Mesendoderm (in vitro differentiated cells): ENCODE measurements at regions not wholly inside any gene's neighbourhood (a gene's known extent, or its start where the extent isn't known, plus 50 kb on each side); places are given as distances from the start of the nearest gene placed in this dataset.

Experiments used
- DNase-seq: peaks from one replicate; pipeline ENCODE4 v3.0.0; 2013
- H2AK5ac ChIP-seq: 2 replicates; pipeline ENCODE4 v1.6.1; 2013; ENCODE audit warnings: low read length, inconsistent platforms
- H2BK120ac ChIP-seq: 2 replicates; pipeline ENCODE4 v1.6.1; 2013; ENCODE audit warnings: low read depth, mild to moderate bottlenecking, low read length, moderate library complexity, mixed read lengths
- H2BK15ac ChIP-seq: replicated peaks from 2 replicates; pipeline ENCODE4 v1.6.1; 2013; ENCODE audit warnings: low read depth, mild to moderate bottlenecking, moderate library complexity
- H2BK5ac ChIP-seq: 2 replicates; pipeline ENCODE4 v1.6.1; 2013; ENCODE audit warnings: low read length, inconsistent platforms
- H3K18ac ChIP-seq: 2 replicates; pipeline ENCODE4 v1.6.1; 2013; ENCODE audit warnings: mild to moderate bottlenecking, low read length, mixed read lengths
- H3K23ac ChIP-seq: one replicate; pipeline ENCODE4 v1.6.1; 2013; ENCODE audit warnings: low read length
- H3K27ac ChIP-seq: 2 replicates; pipeline ENCODE4 v1.5.1; 2013; ENCODE audit warnings: low read depth, mild to moderate bottlenecking, inconsistent platforms, low read length, moderate library complexity
- H3K27me3 ChIP-seq: 2 replicates; pipeline ENCODE4 v1.6.1; 2013; ENCODE audit warnings: low read length, control low read depth, mild to moderate bottlenecking, inconsistent platforms; ENCODE audit not compliant: insufficient read depth, poor library complexity
- H3K36me3 ChIP-seq: 2 replicates; pipeline ENCODE4 v1.6.1; 2013; ENCODE audit warnings: low read length, inconsistent platforms; ENCODE audit not compliant: control insufficient read depth, insufficient read depth
- H3K4ac ChIP-seq: one replicate; pipeline ENCODE4 v1.6.1; 2013; ENCODE audit warnings: low read depth, mild to moderate bottlenecking, low read length, moderate library complexity
- H3K4me1 ChIP-seq: 2 replicates; pipeline ENCODE4 v1.6.1; 2013; ENCODE audit warnings: low read depth, low read length, inconsistent platforms; ENCODE audit not compliant: control insufficient read depth
- H3K4me2 ChIP-seq: 2 replicates; pipeline ENCODE4 v1.6.1; 2013; ENCODE audit warnings: low read length
- H3K4me3 ChIP-seq: 2 replicates; pipeline ENCODE4 v1.5.1; 2013; ENCODE audit warnings: mild to moderate bottlenecking, low read length
- H3K56ac ChIP-seq: one replicate; pipeline ENCODE4 v1.6.1; 2013; ENCODE audit warnings: low read length
- H3K79me1 ChIP-seq: 2 replicates; pipeline ENCODE4 v1.6.1; 2013; ENCODE audit warnings: low read length, inconsistent platforms
- H3K79me2 ChIP-seq: 2 replicates; pipeline ENCODE4 v1.6.1; 2013; ENCODE audit warnings: mild to moderate bottlenecking, low read length; ENCODE audit not compliant: control insufficient read depth, insufficient read depth
- H3K9ac ChIP-seq: 2 replicates; pipeline ENCODE4 v1.6.1; 2013; ENCODE audit warnings: low read length, inconsistent platforms
- H4K5ac ChIP-seq: one replicate; pipeline ENCODE4 v1.6.1; 2013; ENCODE audit warnings: low read length
- H4K8ac ChIP-seq: one replicate; pipeline ENCODE4 v1.6.1; 2013; ENCODE audit warnings: low read depth, mild to moderate bottlenecking, control low read depth, low read length, moderate library complexity
- WGBS: extraction: QIAGEN DNeasy Blood & Tissue Kit; methylation state at CpG from one replicate; pipeline ENCODE4 v1.1.7; 2013; ENCODE audit warnings: low lambda C conversion rate, missing lambda C conversion rate; ENCODE audit not compliant: insufficient coverage; ENCODE audit errors: extremely low coverage; 5-methylcytosine and 5-hydroxymethylcytosine counted together

DNA sequence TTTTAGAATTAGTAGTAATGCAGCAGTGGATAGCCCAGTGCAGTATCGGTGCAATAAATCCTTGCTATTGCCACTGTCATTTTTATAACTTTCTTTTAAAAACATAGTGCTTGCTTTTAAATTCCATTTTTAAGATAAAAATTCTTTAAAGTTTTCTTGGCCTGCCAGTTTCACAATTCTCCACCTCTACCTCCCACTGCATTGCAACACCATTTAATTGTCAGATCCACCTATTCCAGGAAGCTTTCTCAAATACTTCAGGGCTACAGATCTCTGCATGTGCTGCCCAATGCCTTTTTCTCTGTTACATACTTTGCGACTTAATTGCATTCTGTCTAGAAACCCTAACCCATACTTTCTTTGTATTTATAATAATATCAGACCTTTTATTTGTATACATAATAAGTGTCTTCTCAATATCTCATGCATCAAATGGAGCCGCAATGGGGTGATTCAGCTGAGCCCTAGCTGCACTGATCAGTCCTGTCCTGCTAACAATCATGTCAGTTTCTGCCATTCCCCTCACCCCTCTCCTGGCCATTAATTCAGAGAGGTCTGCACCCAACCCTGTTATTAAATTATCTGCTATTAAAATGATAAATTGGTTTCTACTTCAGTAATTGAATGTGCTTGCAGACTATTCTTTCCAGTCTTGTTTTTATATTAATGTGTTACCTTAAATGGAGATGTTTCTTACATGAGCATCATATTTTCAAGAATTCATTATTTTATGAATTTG lies 193.1 kb downstream of the SLIT2 start:
- no peaks in the 10 kb centered on the region for H3K4me1 ChIP-seq
- H2BK5ac ChIP-seq, result no peak overlapping the region
- H3K36me3 ChIP-seq, result no peaks in the 10 kb centered on the region
- WGBS, result no CpG with 5 or more reads among the region's 3 CpGs
- H3K4me2 ChIP-seq, result no peak overlapping the region
- H3K79me1 ChIP-seq, result no peaks in the 10 kb centered on the region
- H3K4me3 ChIP-seq, result no peak overlapping the region
- DNase-seq, result no peak
- no peak overlapping the region for H3K4ac ChIP-seq
- H3K27me3 ChIP-seq, result no peaks in the 10 kb centered on the region
- H3K27ac ChIP-seq, result no peak overlapping the region
- no peak overlapping the region for H2BK120ac ChIP-seq
- H3K56ac ChIP-seq, result no peak overlapping the region
- no peaks in the 10 kb centered on the region for H3K79me2 ChIP-seq
- H3K23ac ChIP-seq, result no peak overlapping the region
- H2BK15ac ChIP-seq, result no peak overlapping the region
- H2AK5ac ChIP-seq, result no peak overlapping the region
- no peak overlapping the region for H4K5ac ChIP-seq
- no peak overlapping the region for H4K8ac ChIP-seq
- H3K18ac ChIP-seq, result no peak overlapping the region
- no peak overlapping the region for H3K9ac ChIP-seq

DNA sequence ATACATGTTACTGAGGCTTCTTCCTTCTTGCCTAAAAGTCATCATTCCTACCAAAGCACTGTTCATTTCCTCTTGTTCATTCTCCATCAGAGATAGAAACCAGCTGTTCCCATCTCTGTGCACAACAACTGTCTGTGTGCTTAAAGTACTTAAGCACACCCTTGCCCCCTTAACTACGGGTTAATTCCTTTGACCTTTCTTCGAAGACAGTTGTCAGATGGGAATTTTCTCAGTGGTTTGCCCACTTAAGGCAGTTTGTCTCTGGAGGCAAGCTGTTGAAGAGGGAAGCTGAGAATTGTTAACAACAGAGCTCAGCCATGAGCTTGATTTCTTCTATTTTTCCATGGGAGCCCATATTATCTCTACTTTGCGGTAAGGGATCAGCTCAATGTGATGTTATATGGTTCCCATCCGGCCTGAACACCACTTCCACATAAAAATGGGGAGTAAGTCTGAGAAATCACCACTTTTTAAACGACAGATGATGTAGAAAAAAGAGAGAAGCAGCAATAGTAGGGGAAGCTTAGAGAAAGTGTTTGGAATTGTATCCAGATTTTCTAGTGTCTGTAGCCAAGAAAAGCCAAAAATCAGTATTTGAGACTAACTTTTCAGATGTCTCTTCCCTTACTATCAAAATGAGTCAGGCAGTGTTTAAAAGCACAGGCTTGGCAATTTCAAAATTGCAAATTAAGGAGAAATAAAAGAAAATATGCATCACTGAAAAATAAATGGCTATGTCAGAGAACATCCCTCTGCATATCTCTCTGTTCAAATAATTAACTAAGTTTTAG lies 194.4 kb downstream of the SLIT2 start:
- Histone ChIP-seq H4K8ac (no peak overlapping the region), H3K36me3 (no peaks in the 10 kb centered on the region), H3K18ac (no peak overlapping the region), H3K4ac (no peak overlapping the region), H2AK5ac (no peak overlapping the region), H3K27ac (no peak overlapping the region), H3K4me1 (no peaks in the 10 kb centered on the region), H2BK15ac (no peak overlapping the region), H2BK120ac (no peak overlapping the region), H3K56ac (no peak overlapping the region), H3K9ac (no peak overlapping the region), H2BK5ac (no peak overlapping the region), H3K4me2 (no peak overlapping the region), H3K79me2 (no peaks in the 10 kb centered on the region), H3K4me3 (no peak overlapping the region), H3K79me1 (no peaks in the 10 kb centered on the region), H3K23ac (no peak overlapping the region), H4K5ac (no peak overlapping the region), H3K27me3 (no peaks in the 10 kb centered on the region)
- DNase-seq, result no peak
- no CpG with 5 or more reads among the region's 5 CpGs for WGBS

DNA sequence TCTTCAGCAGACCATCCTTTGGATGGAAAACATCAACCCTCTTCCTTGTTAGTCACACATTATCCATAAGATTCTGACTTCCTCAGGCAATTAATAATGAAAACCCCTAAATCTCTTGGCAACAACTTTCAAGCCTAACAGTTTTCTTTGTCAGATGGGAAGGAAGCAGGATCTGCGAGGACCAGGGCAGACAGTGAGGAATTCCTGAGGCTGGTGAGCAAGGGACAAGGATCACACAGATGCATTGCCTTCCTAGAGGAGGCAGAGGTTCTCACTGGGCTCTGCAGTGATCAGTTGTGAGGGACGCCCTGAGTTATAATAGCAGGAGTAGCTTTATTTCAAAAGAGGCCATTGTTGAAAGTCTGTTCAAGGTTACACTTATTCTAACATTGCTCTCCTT lies 195.4 kb downstream of the SLIT2 start:
- Histone ChIP-seq H3K4me2 (no peak overlapping the region), H2BK120ac (no peak overlapping the region), H3K36me3 (no peaks in the 10 kb centered on the region), H3K9ac (no peak overlapping the region), H4K5ac (no peak overlapping the region), H3K79me1 (no peaks in the 10 kb centered on the region), H3K27me3 (no peaks in the 10 kb centered on the region), H3K27ac (no peak overlapping the region), H3K18ac (no peak overlapping the region), H3K56ac (no peak overlapping the region), H4K8ac (no peak overlapping the region), H3K4me1 (no peaks in the 10 kb centered on the region), H3K4ac (no peak overlapping the region), H2BK5ac (no peak overlapping the region), H3K4me3 (no peak overlapping the region), H2BK15ac (no peak overlapping the region), H2AK5ac (no peak overlapping the region), H3K23ac (no peak overlapping the region), H3K79me2 (no peaks in the 10 kb centered on the region)
- DNase-seq, result peak; percentile 8
- WGBS, result no CpG with 5 or more reads among the region's 2 CpGs

DNA sequence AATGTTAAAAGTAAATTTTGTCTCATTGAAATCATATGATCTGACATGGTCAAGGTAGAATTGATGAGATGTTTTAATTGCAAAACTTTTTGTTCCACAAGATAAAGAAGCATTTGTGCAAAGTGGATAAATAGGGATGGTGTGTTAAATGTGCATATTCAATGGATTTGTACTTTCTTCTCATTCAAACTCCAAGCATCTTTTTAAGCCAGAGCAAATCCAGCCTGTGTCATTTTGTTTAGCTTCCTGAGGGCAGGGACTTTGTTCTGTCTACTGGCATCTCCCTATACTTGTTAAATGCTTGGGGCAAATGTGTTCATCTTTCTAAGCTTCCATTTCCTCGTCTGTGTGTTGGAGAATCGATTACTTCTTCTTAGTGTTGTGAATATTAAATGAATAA lies 200.3 kb downstream of the SLIT2 start:
- H3K79me2 ChIP-seq, result no peaks in the 10 kb centered on the region
- no peak overlapping the region for H2BK5ac ChIP-seq
- no peaks in the 10 kb centered on the region for H3K27me3 ChIP-seq
- no peak overlapping the region for H4K5ac ChIP-seq
- H4K8ac ChIP-seq, result no peak overlapping the region
- no peak overlapping the region for H3K23ac ChIP-seq
- H2BK15ac ChIP-seq, result no peak overlapping the region
- no peak overlapping the region for H2AK5ac ChIP-seq
- no peaks in the 10 kb centered on the region for H3K36me3 ChIP-seq
- H3K4me2 ChIP-seq, result no peak overlapping the region
- H2BK120ac ChIP-seq, result no peak overlapping the region
- H3K4me1 ChIP-seq, result no peaks in the 10 kb centered on the region
- no peak overlapping the region for H3K9ac ChIP-seq
- no peak overlapping the region for H3K4me3 ChIP-seq
- no peak for DNase-seq
- no peak overlapping the region for H3K56ac ChIP-seq
- H3K18ac ChIP-seq, result no peak overlapping the region
- H3K79me1 ChIP-seq, result no peaks in the 10 kb centered on the region
- no peak overlapping the region for H3K4ac ChIP-seq
- H3K27ac ChIP-seq, result no peak overlapping the region
- WGBS, result no CpG with 5 or more reads among the region's 2 CpGs

DNA sequence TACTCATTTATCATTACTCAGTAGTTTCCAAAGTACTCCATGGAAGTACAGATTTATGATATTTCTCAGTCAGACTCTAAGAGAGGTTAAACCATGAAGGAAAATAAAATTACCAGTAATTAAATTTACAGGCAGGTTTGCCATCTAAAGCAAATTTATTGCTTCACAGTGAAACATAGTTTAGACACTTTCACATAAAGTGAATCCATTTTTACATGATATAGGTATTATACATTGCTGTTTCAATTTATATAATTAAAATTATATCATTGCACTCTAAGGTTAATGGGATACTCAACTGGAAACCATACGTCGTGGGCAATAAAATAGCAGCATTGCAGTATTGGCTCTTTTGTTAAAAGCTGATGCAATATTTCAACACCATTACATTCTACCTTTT lies 202.8 kb downstream of the SLIT2 start:
- Histone ChIP-seq H3K18ac (no peak overlapping the region), H3K4me2 (no peak overlapping the region), H2BK15ac (no peak overlapping the region), H3K4ac (no peak overlapping the region), H3K4me1 (no peaks in the 10 kb centered on the region), H3K79me2 (no peaks in the 10 kb centered on the region), H3K23ac (no peak overlapping the region), H2BK5ac (no peak overlapping the region), H3K79me1 (no peaks in the 10 kb centered on the region), H2AK5ac (no peak overlapping the region), H3K56ac (no peak overlapping the region), H3K9ac (no peak overlapping the region), H2BK120ac (no peak overlapping the region), H3K27ac (no peak overlapping the region), H4K8ac (no peak overlapping the region), H3K36me3 (no peaks in the 10 kb centered on the region), H3K4me3 (no peak overlapping the region), H3K27me3 (no peaks in the 10 kb centered on the region), H4K5ac (no peak overlapping the region)
- no CpG with 5 or more reads among the region's 2 CpGs for WGBS
- no peak for DNase-seq
